GM12878 (cell line): ENCODE measurements at regions not wholly inside any gene's neighbourhood (a gene's known extent, or its start where the extent isn't known, plus 50 kb on each side); places are given as distances from the start of the nearest gene placed in this dataset.

ENCODE experiments used
- ATAC-seq: fragments of 200-7000 bp; cut with Tn5 transposase; 3 replicates; pipeline ENCODE4 v1.9.1; 2020; ENCODE audit warnings: mild to moderate bottlenecking, moderate library complexity
- BruUV-seq: library from RNA; stranded (reverse); fragments of 400-500 nt; replicated peaks from 2 replicates; lab custom pipeline; 2021; lab: Mats Ljungman, UMichigan
- CTCF ChIA-PET: fragments of 300-600 bp; sonication (Branson Sonifier 250); formaldehyde crosslinking; extraction: SDS; loops from one replicate; lab custom pipeline; 2021; ENCODE audit warnings: inconsistent platforms; lab: Yijun Ruan, JAX
- POLR2A ChIA-PET: fragments of 350-600 bp; formaldehyde crosslinking; extraction: SDS; loops from one replicate; lab custom pipeline; 2021; ENCODE audit warnings: inconsistent platforms; lab: Charles Lee
- RAD21 ChIA-PET: fragments of 300-600 bp; sonication (Branson Sonifier 250); formaldehyde crosslinking; loops from one replicate; lab custom pipeline; 2023; ENCODE audit warnings: antibody characterized with exemption; ENCODE audit not compliant: unreplicated experiment; lab: Charles Lee
- SMC1A ChIA-PET: fragments of 300-600 bp; sonication (Branson Sonifier 250); formaldehyde crosslinking; loops from one replicate; lab custom pipeline; 2023; ENCODE audit not compliant: unreplicated experiment, uncharacterized antibody; lab: Charles Lee
- DNase-seq: peaks from one replicate; pipeline ENCODE4 v3.0.0-alpha.2; 2011; ENCODE audit warnings: low read depth, low spot score
- FAIRE-seq: peaks from 3 replicates; lab custom pipeline; 2011; peaks lifted over from hg19 to GRCh38; lab: Jason Lieb, UNC
- H2AFZ ChIP-seq: 2 replicates; pipeline ENCODE4 v1.6.0; 2011; ENCODE audit warnings: low read depth, low read length, control low read depth; ENCODE audit not compliant: control insufficient read depth
- H3K27ac ChIP-seq: 2 replicates; pipeline ENCODE4 v1.5.1; 2011; ENCODE audit warnings: control low read depth; ENCODE audit not compliant: control insufficient read depth, insufficient read depth
- H3K27me3 ChIP-seq, 2 experiments: replicated peaks in 1 of 2; 2 replicates each; pipeline versions ENCODE4 v1.6.0 to v1.6.1; 2011; ENCODE audit warnings: low read length in 1 of 2; ENCODE audit not compliant: control insufficient read depth in 2 of 2, insufficient read depth in 2 of 2
- H3K36me3 ChIP-seq, 2 experiments: 2 replicates each; pipeline ENCODE4 v1.5.1; 2011; ENCODE audit warnings: low read length in 1 of 2; ENCODE audit not compliant: control insufficient read depth in 2 of 2, insufficient read depth in 2 of 2
- H3K4me1 ChIP-seq: 2 replicates; pipeline ENCODE4 v1.6.1; 2011; ENCODE audit warnings: mild to moderate bottlenecking, low read length, moderate library complexity, mixed read lengths; ENCODE audit not compliant: control insufficient read depth, insufficient read depth
- H3K4me2 ChIP-seq: 2 replicates; pipeline ENCODE4 v1.6.0; 2011; ENCODE audit warnings: control low read depth; ENCODE audit not compliant: control insufficient read depth, insufficient read depth
- H3K4me3 ChIP-seq: fragments of 200-600 bp; sonication (generic); 2 replicates; pipeline ENCODE4 v1.5.1; 2016
- H3K79me2 ChIP-seq: 2 replicates; pipeline ENCODE4 v1.6.0; 2011; ENCODE audit warnings: low read length; ENCODE audit not compliant: control insufficient read depth, insufficient read depth
- H3K9ac ChIP-seq: 2 replicates; pipeline ENCODE4 v1.8.0; 2011; ENCODE audit warnings: low read length, control low read depth, mixed read lengths; ENCODE audit not compliant: control insufficient read depth, insufficient read depth
- H3K9me3 ChIP-seq: replicated peaks from 3 replicates; pipeline ENCODE4 v1.5.1; 2011; ENCODE audit warnings: mild to moderate bottlenecking, low read length; ENCODE audit not compliant: control insufficient read depth, insufficient read depth
- H4K20me1 ChIP-seq: 2 replicates; pipeline ENCODE4 v1.6.0; 2011; ENCODE audit not compliant: control insufficient read depth, insufficient read depth
- CBX5 ChIP-seq: sonication (generic); IDR thresholded peaks from 2 replicates; pipeline ENCODE4 v1.6.1; 2016; ENCODE audit warnings: low read depth, moderate library complexity, mild to moderate bottlenecking, inconsistent platforms
- CHD1 ChIP-seq: IDR thresholded peaks from 2 replicates; pipeline ENCODE4 v1.6.1; 2012; ENCODE audit warnings: low read depth, low read length, improper control_type of control experiment
- EED ChIP-seq: sonication (generic); IDR thresholded peaks from 2 replicates; pipeline ENCODE4 v1.6.1; 2016; ENCODE audit warnings: antibody characterized with exemption, low read depth
- HDAC2 ChIP-seq: fragments of 200-600 bp; sonication (generic); IDR thresholded peaks from 2 replicates; pipeline ENCODE4 v1.6.1; 2017
- JUNB ChIP-seq: IDR thresholded peaks from 2 replicates; pipeline ENCODE4 v1.6.1; 2016; ENCODE audit warnings: antibody characterized with exemption, mild to moderate bottlenecking
- KDM1A ChIP-seq: fragments of 200-600 bp; sonication (generic); IDR thresholded peaks from 2 replicates; pipeline ENCODE4 v1.6.1; 2016; ENCODE audit warnings: borderline replicate concordance
- LARP7 ChIP-seq: fragments of 450-650 bp; IDR thresholded peaks from 2 replicates; pipeline ENCODE4 v1.6.1; 2017; ENCODE audit warnings: mild to moderate bottlenecking
- MEF2A ChIP-seq: IDR thresholded peaks from 2 replicates; pipeline ENCODE4 v1.6.1; 2011; ENCODE audit warnings: low read depth, mild to moderate bottlenecking, low read length, moderate library complexity; ENCODE audit not compliant: insufficient read depth
- NFYA ChIP-seq: IDR thresholded peaks from 2 replicates; pipeline ENCODE4 v1.6.1; 2011; ENCODE audit warnings: low read depth, mild to moderate bottlenecking, low read length, improper control_type of control experiment, borderline replicate concordance
- NFYB ChIP-seq: IDR thresholded peaks from 2 replicates; pipeline ENCODE4 v1.6.1; 2011; ENCODE audit warnings: low read depth, mild to moderate bottlenecking, low read length, improper control_type of control experiment, moderate library complexity; ENCODE audit not compliant: insufficient read depth
- PRDM15 ChIP-seq: fragments of 450-650 bp; formaldehyde crosslinking; IDR thresholded peaks from 2 replicates; pipeline ENCODE4 v1.4.0; 2020; ENCODE audit warnings: mild to moderate bottlenecking, moderate library complexity
- RAD51 ChIP-seq: fragments of 450-650 bp; IDR thresholded peaks from 2 replicates; pipeline ENCODE4 v1.6.1; 2016; ENCODE audit warnings: moderate library complexity, mild to moderate bottlenecking, inconsistent platforms
- REST ChIP-seq: IDR thresholded peaks from 2 replicates; pipeline ENCODE4 v1.6.1; 2012; ENCODE audit warnings: mild to moderate bottlenecking, low read depth, low read length
- SIN3A ChIP-seq: IDR thresholded peaks from 2 replicates; pipeline ENCODE4 v1.6.1; 2012; ENCODE audit warnings: low read depth, low read length, improper control_type of control experiment
- SREBF2 ChIP-seq: IDR thresholded peaks from 2 replicates; pipeline ENCODE4 v1.6.1; 2012; ENCODE audit warnings: mild to moderate bottlenecking, low read length
- TBL1XR1 ChIP-seq: IDR thresholded peaks from 2 replicates; pipeline ENCODE4 v1.6.1; 2012; ENCODE audit warnings: low read depth, low read length, improper control_type of control experiment
- ZNF24 ChIP-seq: fragments of 450-650 bp; IDR thresholded peaks from 2 replicates; pipeline ENCODE4 v1.6.1; 2017; ENCODE audit warnings: antibody characterized with exemption, mild to moderate bottlenecking
- WGBS: methylation state at CpG from one replicate; pipeline ENCODE4 v1.1.6; 2016; ENCODE audit warnings: low lambda C conversion rate; ENCODE audit not compliant: insufficient replicate concordance, insufficient coverage; ENCODE audit errors: missing lambda C conversion rate; 5-methylcytosine and 5-hydroxymethylcytosine counted together
- in situ Hi-C: fragments of 300-500 bp; cut with MboI; formaldehyde crosslinking; loops from 9 replicates; pipeline ENCODE4 v1.14.3; 2018; ENCODE audit warnings: mixed read lengths
- intact Hi-C: fragments of 100-400 bp; cut with micrococcal nuclease; formaldehyde crosslinking; loops from one replicate; pipeline ENCODE4 v1.14.2; 2022; ENCODE audit not compliant: unreplicated experiment

- TF ChIP-seq PRDM15 (no peak), CBX5 (no peak), LARP7 (no peak), SIN3A (no peak), JUNB (peak; percentile 44; the same call in 1 of the 2 replicates), RAD51 (no peak), NFYB (no peak)
- TF ChIP-seq, all 136 proteins: peak for 3
These were observed 267.2 kb downstream of the AUH start (continued) for GRCh38 chr9:91094324-91095088.

- in situ Hi-C loops, result no loop called here
- TF ChIP-seq HDAC2, result no peak
- TF ChIP-seq REST, result no peak
- no peak for TF ChIP-seq KDM1A
- no peak for TF ChIP-seq CHD1
- no peak for TF ChIP-seq ZNF24
- TF ChIP-seq TBL1XR1, result no peak
- no peak for TF ChIP-seq EED
- TF ChIP-seq MEF2A, result no peak
- TF ChIP-seq NFYA, result no peak
- TF ChIP-seq SREBF2, result no peak
These were observed 263.4 kb downstream of the AUH start for GRCh38 chr9:91098203-91098850.

More at GRCh38 chr9:91098203-91098850, 263.4 kb downstream of the AUH start:
- WGBS, result 44% methylated on average over 10 of the region's 10 CpGs
- no peak overlapping the region for H3K4me2 ChIP-seq
- no peak overlapping the region for H3K9ac ChIP-seq
- no peak overlapping the region for H3K4me3 ChIP-seq
- no peaks in the 10 kb centered on the region; the same call in 1 of the 2 replicates for H4K20me1 ChIP-seq
- SMC1A ChIA-PET, result interaction anchor here (1.5 kb wide), 1 partner anchor 109 kb away, joined by 3 read pairs; no protein-coding TSS in a partner anchor
- no peaks in the 10 kb centered on the region; the same call in 2 of the 3 replicates for H3K9me3 ChIP-seq
- POLR2A ChIA-PET, result no interaction called here
- RAD21 ChIA-PET, result interaction anchor here (1.9 kb wide), 1 partner anchor 8 kb away, joined by 7 read pairs; no protein-coding TSS in a partner anchor
- no peak overlapping the region for H2AFZ ChIP-seq
- ATAC-seq (no peak), FAIRE-seq (no peak), DNase-seq (no peak)
- intact Hi-C loops, result no loop called here
- CTCF ChIA-PET, result interaction anchor here (1.1 to 1.6 kb wide), 2 partner anchors 184 to 331 kb away, joined by 3 read pairs; no protein-coding TSS in a partner anchor
- H3K27ac ChIP-seq, result no peak overlapping the region
- H3K27me3 ChIP-seq, result peaks cover 5 to 9% of the 10 kb centered on the region in 2 experiments; a peak in 3 of 4 replicates
- H3K4me1 ChIP-seq, result 0 out of 2 replicates have a peak, but pooled peaks cover 2% of the 10 kb centered on the region
- H3K36me3 ChIP-seq, result no peaks in the 10 kb centered on the region
- H3K79me2 ChIP-seq, result no peaks in the 10 kb centered on the region
- BruUV-seq, result no TSS peak
